ENCODE measurements at regions not wholly inside any gene's neighbourhood (a gene's known extent, or its start where the extent isn't known, plus 50 kb on each side); places are given as distances from the start of the nearest gene placed in this dataset.

DNA sequence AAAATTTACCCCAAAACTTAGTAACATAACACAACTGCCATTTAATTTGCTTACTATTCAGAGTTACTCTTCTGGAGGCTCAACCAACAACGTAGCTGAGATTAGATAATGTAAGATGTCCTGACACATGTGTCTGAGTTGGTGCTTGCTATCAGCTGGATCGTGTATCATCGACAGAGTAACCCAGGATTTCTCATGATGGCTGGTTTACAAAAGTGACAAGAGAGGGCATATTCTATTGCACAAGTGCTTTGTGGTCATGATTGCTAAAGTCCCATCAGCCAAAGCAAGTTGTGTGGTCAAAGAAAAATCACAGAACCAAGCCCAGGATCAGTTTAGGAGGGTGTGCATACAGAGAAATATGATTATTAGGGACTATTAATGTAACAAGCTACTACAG, 73.4 kb downstream of the CAPZA3 start:
- TF ChIP-seq, protein P1, sequence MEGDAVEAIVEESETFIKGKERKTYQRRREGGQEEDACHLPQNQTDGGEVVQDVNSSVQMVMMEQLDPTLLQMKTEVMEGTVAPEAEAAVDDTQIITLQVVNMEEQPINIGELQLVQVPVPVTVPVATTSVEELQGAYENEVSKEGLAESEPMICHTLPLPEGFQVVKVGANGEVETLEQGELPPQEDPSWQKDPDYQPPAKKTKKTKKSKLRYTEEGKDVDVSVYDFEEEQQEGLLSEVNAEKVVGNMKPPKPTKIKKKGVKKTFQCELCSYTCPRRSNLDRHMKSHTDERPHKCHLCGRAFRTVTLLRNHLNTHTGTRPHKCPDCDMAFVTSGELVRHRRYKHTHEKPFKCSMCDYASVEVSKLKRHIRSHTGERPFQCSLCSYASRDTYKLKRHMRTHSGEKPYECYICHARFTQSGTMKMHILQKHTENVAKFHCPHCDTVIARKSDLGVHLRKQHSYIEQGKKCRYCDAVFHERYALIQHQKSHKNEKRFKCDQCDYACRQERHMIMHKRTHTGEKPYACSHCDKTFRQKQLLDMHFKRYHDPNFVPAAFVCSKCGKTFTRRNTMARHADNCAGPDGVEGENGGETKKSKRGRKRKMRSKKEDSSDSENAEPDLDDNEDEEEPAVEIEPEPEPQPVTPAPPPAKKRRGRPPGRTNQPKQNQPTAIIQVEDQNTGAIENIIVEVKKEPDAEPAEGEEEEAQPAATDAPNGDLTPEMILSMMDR (conservative IDR thresholded peaks at IDR 0.05; ENCODE audit: low read depth, low read length) = no peak
- TF ChIP-seq RFX5 (IDR thresholded peaks at IDR 0.05; ENCODE audit: low read depth, low read length) (no peak), CEBPB (IDR thresholded peaks at IDR 0.05; ENCODE audit: low read depth, low read length) (no peak), RAD21 (IDR thresholded peaks at IDR 0.05; ENCODE audit: low read length) (no peak), SMC3 (IDR thresholded peaks at IDR 0.05; ENCODE audit: low read depth, low read length) (no peak), MAFK (IDR thresholded peaks at IDR 0.05; ENCODE audit: low read depth, low read length) (no peak), CHD1 (IDR thresholded peaks at IDR 0.05; ENCODE audit: low read depth, low read length) (no peak), BHLHE40 (IDR thresholded peaks at IDR 0.05; ENCODE audit: low read depth, low read length) (no peak), POLR2A (IDR thresholded peaks at IDR 0.05; ENCODE audit: low read depth, low read length) (no peak), MAZ (IDR thresholded peaks at IDR 0.05; ENCODE audit: borderline replicate concordance, low read depth, low read length) (no peak), NFE2L2 (IDR thresholded peaks at IDR 0.05; ENCODE audit: low read depth, low read length) (no peak)

All from IMR-90 (cell line).